ENCODE measurements at regions not wholly inside any gene's neighbourhood (a gene's known extent, or its start where the extent isn't known, plus 50 kb on each side); places are given as distances from the start of the nearest gene placed in this dataset.

DNA sequence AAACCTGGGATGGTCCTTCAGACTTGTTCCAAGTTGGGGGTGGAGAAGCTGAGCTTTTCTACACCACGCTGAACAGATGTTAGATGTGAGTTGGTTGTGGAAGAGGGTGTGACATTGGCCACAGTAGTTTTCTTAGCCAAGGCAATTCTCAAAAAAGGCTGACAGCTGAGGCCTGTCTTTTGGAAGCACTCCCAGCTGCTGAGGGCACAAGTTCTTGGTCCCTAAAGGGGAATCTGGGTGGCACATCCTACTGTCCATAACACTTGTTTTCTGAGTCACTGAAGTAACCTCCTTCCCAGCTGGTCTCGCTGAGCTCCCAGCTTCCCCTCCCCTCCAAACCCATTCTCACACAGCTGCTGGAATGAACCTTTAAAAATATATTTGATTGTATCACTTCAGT, 375.7 kb upstream of the KIRREL3 start:
- no peak overlapping the region for H3K27ac Mint-ChIP-seq
- H3K27me3 Mint-ChIP-seq, result no peaks in the 10 kb centered on the region
- POLR2A ChIA-PET, result no interaction called here
- ATAC-seq (no peak), DNase-seq (no peak)
- H3K9me3 Mint-ChIP-seq, result no peaks in the 10 kb centered on the region
- no peak for TF ChIP-seq CTCF (IDR thresholded peaks at IDR 0.05)
- no peaks in the 10 kb centered on the region for H3K36me3 Mint-ChIP-seq (ENCODE audit: low read depth)
- H3K4me3 Mint-ChIP-seq, result no peak overlapping the region
- intact Hi-C loops (cut with micrococcal nuclease), result no loop called here
- H3K4me1 Mint-ChIP-seq (ENCODE audit: low read depth), result no peaks in the 10 kb centered on the region
- CTCF ChIA-PET, result no interaction called here

DNA sequence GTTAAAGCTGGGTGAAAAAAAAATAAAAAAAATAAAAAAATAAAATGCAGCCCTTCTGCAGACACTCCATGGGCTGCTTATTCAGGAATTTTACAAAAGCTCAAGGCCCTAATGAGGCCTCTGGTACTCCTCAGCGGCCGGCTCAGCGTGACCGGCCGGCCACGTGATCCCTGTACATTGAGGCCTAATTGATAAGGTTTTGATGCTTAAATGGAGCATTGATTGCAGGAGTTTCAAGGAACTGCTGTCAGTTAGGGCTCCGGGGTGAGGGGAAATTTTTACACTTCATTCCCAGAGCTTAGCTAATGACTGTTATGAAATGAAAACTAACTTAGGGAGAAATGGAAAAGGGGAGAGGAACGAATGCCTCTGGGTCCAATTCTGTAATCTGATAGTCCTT, 368.8 kb upstream of the KIRREL3 start:
- ChIA-PET POLR2A (no interaction called here), CTCF (interaction anchor here (1.0 kb wide), 1 partner anchor 24 kb away, joined by 3 read pairs; no protein-coding TSS in a partner anchor)
- no peaks in the 10 kb centered on the region for H3K27me3 Mint-ChIP-seq
- H3K27ac Mint-ChIP-seq, result no peak overlapping the region
- intact Hi-C loops (cut with micrococcal nuclease), result no loop called here
- no peaks in the 10 kb centered on the region for H3K4me1 Mint-ChIP-seq (ENCODE audit: low read depth)
- no peak overlapping the region for H3K4me3 Mint-ChIP-seq
- no peaks in the 10 kb centered on the region for H3K9me3 Mint-ChIP-seq
- ATAC-seq (no peak), DNase-seq (no peak)
- TF ChIP-seq CTCF (IDR thresholded peaks at IDR 0.05), result no peak
- no peaks in the 10 kb centered on the region for H3K36me3 Mint-ChIP-seq (ENCODE audit: low read depth)

DNA sequence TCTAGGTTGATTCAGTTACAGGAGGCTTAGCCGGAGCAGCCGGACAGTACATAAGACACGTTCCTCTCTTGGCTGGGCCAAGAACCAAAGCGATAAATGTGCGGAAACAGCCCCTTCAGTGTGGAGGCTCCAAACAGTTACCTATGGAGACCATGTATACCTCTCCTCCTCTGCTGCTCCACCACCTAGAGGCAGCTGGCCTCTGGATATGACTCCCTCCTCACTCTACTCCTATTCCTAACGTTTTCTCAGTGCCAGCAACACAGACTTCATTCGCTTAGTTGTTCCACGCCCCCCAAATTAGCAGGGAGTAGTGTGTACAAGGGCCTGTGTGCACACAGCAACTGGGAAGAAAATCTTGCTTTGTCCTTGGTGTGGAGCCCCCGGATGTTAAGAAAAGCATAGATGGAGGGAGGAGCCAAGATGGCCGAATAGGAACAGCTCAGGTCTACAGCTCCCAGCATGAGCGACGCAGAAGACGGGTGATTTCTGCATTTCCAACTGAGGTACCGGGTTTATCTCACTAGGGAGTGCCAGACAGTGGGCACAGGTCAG, 362.3 kb upstream of the KIRREL3 start:
- ChIA-PET POLR2A (no interaction called here), CTCF (no interaction called here)
- Mint-ChIP-seq H3K36me3 (ENCODE audit: low read depth) (no peaks in the 10 kb centered on the region), H3K27ac (no peak overlapping the region), H3K9me3 (no peaks in the 10 kb centered on the region), H3K27me3 (no peaks in the 10 kb centered on the region), H3K4me1 (ENCODE audit: low read depth) (no peaks in the 10 kb centered on the region), H3K4me3 (no peak overlapping the region)
- intact Hi-C loops (cut with micrococcal nuclease), result no loop called here
- DNase-seq (no peak), ATAC-seq (no peak)
- TF ChIP-seq CTCF (IDR thresholded peaks at IDR 0.05), result no peak

DNA sequence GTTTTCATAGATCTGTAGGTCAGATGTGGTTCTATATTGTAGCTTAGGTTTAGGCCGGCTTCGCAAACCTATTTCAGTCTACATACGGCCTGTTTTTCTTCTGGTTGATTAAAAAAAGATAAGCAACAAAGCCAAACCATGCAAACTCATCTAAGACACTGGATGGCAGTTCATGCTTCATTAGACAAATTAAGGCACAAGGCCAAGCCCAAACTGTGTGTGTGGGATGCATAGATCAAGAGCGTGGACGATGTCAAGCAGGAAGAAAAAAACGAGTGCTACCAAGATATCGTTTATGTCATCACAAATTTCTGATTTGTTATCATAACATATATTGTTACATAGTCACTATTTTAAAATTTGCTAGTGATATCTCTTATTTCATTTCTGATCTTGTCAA, 357.6 kb upstream of the KIRREL3 start:
- Mint-ChIP-seq H3K27me3 (no peaks in the 10 kb centered on the region), H3K27ac (no peak overlapping the region), H3K4me1 (ENCODE audit: low read depth) (no peaks in the 10 kb centered on the region), H3K9me3 (no peaks in the 10 kb centered on the region), H3K4me3 (no peak overlapping the region), H3K36me3 (ENCODE audit: low read depth) (no peaks in the 10 kb centered on the region)
- intact Hi-C loops (cut with micrococcal nuclease), result no loop called here
- no peak for ATAC-seq
- DNase-seq, result no peak
- TF ChIP-seq CTCF (IDR thresholded peaks at IDR 0.05), result no peak
- ChIA-PET CTCF (no interaction called here), POLR2A (no interaction called here)

DNA sequence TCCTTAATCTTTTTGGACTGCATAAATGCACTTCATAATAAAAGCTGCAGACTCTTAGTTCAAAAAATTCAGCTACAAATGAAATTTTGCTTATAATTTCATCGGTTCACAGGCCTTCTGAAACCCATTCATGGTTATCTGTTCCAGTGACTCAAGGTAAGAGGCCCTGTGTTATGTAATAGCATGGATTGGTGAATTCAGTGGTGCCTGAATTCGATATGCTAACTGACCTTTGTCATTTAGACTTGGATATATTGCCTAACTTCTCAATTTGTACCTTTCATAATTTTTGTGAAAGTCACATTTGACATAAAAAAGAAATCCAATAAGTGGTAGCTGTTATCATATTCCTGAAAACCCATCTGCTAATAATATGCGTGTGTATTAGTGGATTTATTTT, 349.9 kb upstream of the KIRREL3 start:
- no peak overlapping the region for H3K27ac Mint-ChIP-seq

More for the DNA sequence above, 349.9 kb upstream of the KIRREL3 start:
- ATAC-seq (no peak), DNase-seq (no peak)
- Mint-ChIP-seq H3K4me1 (ENCODE audit: low read depth) (no peaks in the 10 kb centered on the region), H3K4me3 (no peak overlapping the region), H3K27me3 (no peaks in the 10 kb centered on the region), H3K36me3 (ENCODE audit: low read depth) (no peaks in the 10 kb centered on the region), H3K9me3 (peaks cover 6% of the 10 kb centered on the region)
- intact Hi-C loops (cut with micrococcal nuclease), result no loop called here
- ChIA-PET CTCF (no interaction called here), POLR2A (no interaction called here)
- no peak for TF ChIP-seq CTCF (IDR thresholded peaks at IDR 0.05)
